ENCODE measurements at regions not wholly inside any gene's neighbourhood (a gene's known extent, or its start where the extent isn't known, plus 50 kb on each side); places are given as distances from the start of the nearest gene placed in this dataset.
"Not testable (repeated sequence)": the region's sequence is repeated elsewhere in the genome, so short reads cannot be mapped to it uniquely, and the experiment has no call there.

- H3K9me3 ChIP-seq (replicated peaks), result no peaks in the 10 kb centered on the region
These were observed 121.4 kb downstream of the DMRT2 start for GRCh38 chr9:1171546-1171945.

DNA sequence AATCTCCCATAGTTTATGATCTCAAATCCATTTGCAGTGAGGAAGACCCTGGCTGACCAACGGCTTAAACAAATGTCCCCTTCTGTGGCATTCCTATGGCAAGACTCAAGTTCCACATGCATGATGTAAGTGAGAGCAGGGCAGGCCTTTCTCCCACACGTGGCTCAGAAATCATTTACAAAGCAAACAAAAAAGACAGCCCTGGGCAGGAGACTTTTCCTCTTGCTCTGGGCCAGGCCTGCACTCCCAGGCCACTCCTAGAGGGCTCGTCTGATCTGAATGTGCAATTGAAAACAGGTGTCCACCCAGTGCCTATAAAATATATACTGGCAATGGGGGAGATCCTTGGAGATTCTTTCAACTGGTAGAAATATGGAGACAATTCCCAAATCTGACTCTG, 123.1 kb downstream of the DMRT2 start:
- no peak for DNase-seq (ENCODE audit: low read depth in 1 of 2, low spot score in 2 of 2)
- Histone ChIP-seq H3K27me3 (replicated peaks) (no peaks in the 10 kb centered on the region), H3K4me1 (replicated peaks) (no peaks in the 10 kb centered on the region), H3K4me3 (no peak overlapping the region), H3K27ac (no peak overlapping the region), H3K9me3 (replicated peaks) (no peaks in the 10 kb centered on the region), H3K36me3 (no peaks in the 10 kb centered on the region)

More at GRCh38 chr9:1171546-1171945, 121.4 kb downstream of the DMRT2 start:
- Histone ChIP-seq H3K4me3 (no peak overlapping the region), H3K36me3 (no peaks in the 10 kb centered on the region), H3K27me3 (replicated peaks) (no peaks in the 10 kb centered on the region), H3K4me1 (replicated peaks) (no peaks in the 10 kb centered on the region), H3K27ac (no peak overlapping the region)
- DNase-seq (ENCODE audit: low read depth in 1 of 2, low spot score in 2 of 2), result no peak

GRCh38 chr9:1173993-1174392, 123.8 kb downstream of the DMRT2 start:
- DNase-seq (ENCODE audit: low read depth in 1 of 2, low spot score in 2 of 2), result no peak
- no peak overlapping the region for H3K4me3 ChIP-seq
- H3K27ac ChIP-seq, result no peak overlapping the region
- H3K27me3 ChIP-seq (replicated peaks), result no peaks in the 10 kb centered on the region
- no peaks in the 10 kb centered on the region for H3K4me1 ChIP-seq (replicated peaks)
- H3K36me3 ChIP-seq, result no peaks in the 10 kb centered on the region
- no peaks in the 10 kb centered on the region for H3K9me3 ChIP-seq (replicated peaks)

- Histone ChIP-seq H3K36me3 (no peaks in the 10 kb centered on the region), H3K9me3 (replicated peaks) (no peaks in the 10 kb centered on the region), H3K27me3 (replicated peaks) (no peaks in the 10 kb centered on the region), H3K27ac (no peak overlapping the region), H3K4me3 (no peak overlapping the region), H3K4me1 (replicated peaks) (no peaks in the 10 kb centered on the region)
- no peak for DNase-seq (ENCODE audit: low read depth in 1 of 2, low spot score in 2 of 2)
These were observed 129.2 kb downstream of the DMRT2 start for GRCh38 chr9:1179366-1179765.

DNA sequence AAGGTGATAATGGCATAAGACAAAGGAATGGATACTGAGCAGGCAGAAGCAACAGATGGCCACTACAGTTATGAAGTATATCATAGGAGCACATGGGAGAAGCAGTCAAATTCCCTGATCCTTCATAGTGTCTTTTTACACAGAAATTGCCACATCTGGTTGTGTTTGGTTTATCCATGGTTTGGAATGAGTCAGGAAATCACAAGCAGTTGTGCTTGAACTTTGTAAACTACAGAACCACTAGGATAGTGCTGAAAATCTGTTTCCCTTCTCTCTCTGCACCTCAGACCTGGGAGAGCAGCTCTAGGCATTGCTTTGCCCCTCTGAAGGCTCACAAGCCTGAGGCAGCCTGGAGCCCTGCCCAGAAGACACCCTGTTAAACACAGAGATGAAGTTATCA, 134.0 kb downstream of the DMRT2 start:
- Histone ChIP-seq H3K36me3 (no peaks in the 10 kb centered on the region), H3K4me3 (no peak overlapping the region), H3K9me3 (replicated peaks) (no peaks in the 10 kb centered on the region), H3K4me1 (replicated peaks) (no peaks in the 10 kb centered on the region), H3K27ac (no peak overlapping the region), H3K27me3 (replicated peaks) (no peaks in the 10 kb centered on the region)
- no peak for DNase-seq (ENCODE audit: low read depth in 1 of 2, low spot score in 2 of 2)

DNA sequence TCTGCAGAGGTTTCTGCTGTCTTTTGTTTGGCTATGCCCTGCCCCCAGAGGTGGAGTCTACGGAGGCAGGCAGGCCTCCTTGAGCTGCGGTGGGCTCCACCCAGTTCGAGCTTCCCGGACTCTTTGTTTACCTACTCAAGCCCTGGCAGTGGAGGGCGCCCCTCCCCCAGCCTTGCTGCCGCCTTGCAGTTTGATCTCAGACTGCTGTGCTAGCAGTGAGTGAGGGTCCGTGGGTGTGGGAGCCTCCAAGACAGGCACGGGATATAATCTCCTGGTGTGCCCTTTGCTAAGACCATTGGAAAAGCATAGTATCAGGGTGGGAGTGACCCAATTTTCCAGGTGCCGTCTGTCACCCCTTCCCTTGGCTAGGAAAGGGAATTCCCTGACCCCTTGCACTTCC, 137.0 kb downstream of the DMRT2 start:
- not testable (repeated sequence) for DNase-seq (ENCODE audit: low read depth in 1 of 2, low spot score in 2 of 2); H3K27me3 ChIP-seq (replicated peaks); H3K4me1 ChIP-seq (replicated peaks); H3K27ac ChIP-seq; H3K4me3 ChIP-seq; H3K36me3 ChIP-seq; H3K9me3 ChIP-seq (replicated peaks)

- not testable (repeated sequence) for H3K9me3 ChIP-seq (replicated peaks); H3K27me3 ChIP-seq (replicated peaks); H3K27ac ChIP-seq; H3K4me3 ChIP-seq; H3K4me1 ChIP-seq (replicated peaks); DNase-seq (ENCODE audit: low read depth in 1 of 2, low spot score in 2 of 2); H3K36me3 ChIP-seq
These were observed 145.5 kb downstream of the DMRT2 start for GRCh38 chr9:1195636-1196035.

DNA sequence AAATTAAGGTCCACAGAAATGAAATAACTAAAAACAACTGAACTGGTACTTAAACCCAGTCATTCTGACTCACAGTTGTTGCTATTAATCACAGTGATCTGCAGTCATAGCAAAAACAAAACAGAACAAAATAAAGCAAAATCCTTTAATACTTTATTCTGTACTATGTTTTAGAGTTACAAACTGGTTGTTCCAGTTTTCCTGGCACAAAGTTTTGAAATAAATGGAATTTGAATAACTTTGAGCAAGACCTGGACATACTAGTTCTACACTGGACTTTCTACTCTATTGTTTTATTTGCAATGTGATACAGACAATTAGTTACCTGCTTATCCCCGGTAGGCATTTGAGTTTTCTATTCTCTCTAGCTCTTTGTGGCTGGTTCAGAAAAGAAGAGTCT, 147.9 kb downstream of the DMRT2 start:
- no peak overlapping the region for H3K4me3 ChIP-seq
- H3K9me3 ChIP-seq (replicated peaks), result no peaks in the 10 kb centered on the region
- no peak for DNase-seq (ENCODE audit: low read depth in 1 of 2, low spot score in 2 of 2)
- no peak overlapping the region for H3K27ac ChIP-seq
- no peaks in the 10 kb centered on the region for H3K4me1 ChIP-seq (replicated peaks)
- no peaks in the 10 kb centered on the region for H3K36me3 ChIP-seq
- no peaks in the 10 kb centered on the region for H3K27me3 ChIP-seq (replicated peaks)

DNA sequence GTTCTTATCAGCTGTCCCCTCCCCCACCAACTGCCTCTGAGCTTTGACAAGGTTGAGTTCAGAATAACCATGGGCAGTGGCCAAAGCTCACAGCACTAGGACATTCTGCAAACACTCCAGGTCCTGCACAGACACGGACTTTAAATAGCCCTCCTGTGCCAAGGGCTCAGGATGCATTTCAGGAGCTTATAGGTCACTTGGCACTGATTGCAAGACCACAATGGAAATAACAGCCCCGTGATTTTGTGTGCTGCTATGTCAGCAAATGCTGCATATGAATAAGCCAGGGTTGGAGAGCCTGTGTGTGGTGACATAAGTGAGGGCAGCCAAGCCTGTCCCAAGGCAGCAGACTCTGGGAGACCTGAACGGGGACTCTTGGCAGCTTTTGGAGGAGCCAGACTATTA, 150.7 kb downstream of the DMRT2 start:
- Histone ChIP-seq H3K9me3 (replicated peaks) (no peaks in the 10 kb centered on the region), H3K4me1 (replicated peaks) (no peaks in the 10 kb centered on the region), H3K27me3 (replicated peaks) (no peaks in the 10 kb centered on the region), H3K36me3 (no peaks in the 10 kb centered on the region), H3K4me3 (no peak overlapping the region), H3K27ac (no peak overlapping the region)
- DNase-seq (ENCODE audit: low read depth in 1 of 2, low spot score in 2 of 2), result no peak

DNA sequence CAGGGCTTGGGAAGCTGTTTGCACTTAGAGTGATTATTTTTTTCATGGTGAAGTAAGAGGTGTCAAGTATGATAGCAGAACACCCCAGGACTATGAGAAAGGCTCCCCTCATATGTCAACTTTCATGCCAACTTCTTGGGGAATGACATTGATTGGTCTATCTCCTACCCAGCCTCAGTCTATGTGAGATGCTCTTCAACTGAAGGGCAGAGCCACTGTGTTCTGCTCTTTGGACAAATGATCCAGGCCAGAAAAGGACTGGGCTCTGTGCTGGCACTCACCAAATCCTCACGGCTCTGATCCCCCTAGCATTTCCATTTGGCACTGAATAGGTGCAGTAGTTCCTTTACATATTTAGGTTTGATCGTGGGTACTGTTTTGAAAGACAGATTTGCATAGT, 151.1 kb downstream of the DMRT2 start:
- no peaks in the 10 kb centered on the region for H3K9me3 ChIP-seq (replicated peaks)
- H3K27ac ChIP-seq, result no peak overlapping the region
- no peaks in the 10 kb centered on the region for H3K4me1 ChIP-seq (replicated peaks)
- H3K27me3 ChIP-seq (replicated peaks), result no peaks in the 10 kb centered on the region
- DNase-seq (ENCODE audit: low read depth in 1 of 2, low spot score in 2 of 2), result no peak
- H3K36me3 ChIP-seq, result no peaks in the 10 kb centered on the region
- H3K4me3 ChIP-seq, result no peak overlapping the region

- Histone ChIP-seq H3K27ac (no peak overlapping the region), H3K4me3 (no peak overlapping the region), H3K36me3 (no peaks in the 10 kb centered on the region), H3K27me3 (replicated peaks) (no peaks in the 10 kb centered on the region), H3K4me1 (replicated peaks) (no peaks in the 10 kb centered on the region), H3K9me3 (replicated peaks) (no peaks in the 10 kb centered on the region)
- DNase-seq (ENCODE audit: low read depth in 1 of 2, low spot score in 2 of 2), result no peak
These were observed 151.7 kb downstream of the DMRT2 start for GRCh38 chr9:1201901-1202300.

GRCh38 chr9:1202512-1203280, 152.5 kb downstream of the DMRT2 start:
- H3K4me1 ChIP-seq (replicated peaks), result no peaks in the 10 kb centered on the region
- H3K27me3 ChIP-seq (replicated peaks), result no peaks in the 10 kb centered on the region
- no peak overlapping the region for H3K27ac ChIP-seq
- H3K4me3 ChIP-seq, result no peak overlapping the region
- no peak for DNase-seq (ENCODE audit: low read depth in 1 of 2, low spot score in 2 of 2)
- H3K36me3 ChIP-seq, result no peaks in the 10 kb centered on the region
- no peaks in the 10 kb centered on the region for H3K9me3 ChIP-seq (replicated peaks)

GRCh38 chr9:1207686-1208085, 157.5 kb downstream of the DMRT2 start:
- Histone ChIP-seq H3K36me3 (no peaks in the 10 kb centered on the region), H3K4me3 (no peak overlapping the region), H3K9me3 (replicated peaks) (no peaks in the 10 kb centered on the region), H3K27me3 (replicated peaks) (no peaks in the 10 kb centered on the region), H3K27ac (no peak overlapping the region), H3K4me1 (replicated peaks) (no peaks in the 10 kb centered on the region)
- DNase-seq (ENCODE audit: low read depth in 1 of 2, low spot score in 2 of 2), result no peak

DNA sequence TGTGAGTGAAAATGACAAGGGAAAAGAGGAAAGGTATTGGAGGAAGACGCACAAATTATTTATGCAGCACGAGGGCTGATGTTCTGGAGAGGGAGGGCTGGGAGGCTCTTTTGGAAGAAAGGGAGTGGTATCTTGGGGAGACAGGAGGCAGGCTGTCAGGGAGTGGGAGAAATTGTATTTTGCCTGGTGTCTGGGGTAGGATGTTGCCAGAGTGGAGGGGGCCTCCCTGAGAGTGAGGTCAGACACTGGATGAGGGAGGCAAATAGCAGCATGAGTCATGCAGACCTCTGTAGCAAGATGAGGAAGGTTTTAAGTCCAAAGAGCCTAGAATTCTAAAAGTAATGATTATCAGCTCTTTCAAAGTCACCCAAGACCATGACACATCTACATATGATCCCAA, 158.0 kb downstream of the DMRT2 start:
- Histone ChIP-seq H3K27me3 (replicated peaks) (no peaks in the 10 kb centered on the region), H3K4me1 (replicated peaks) (no peaks in the 10 kb centered on the region), H3K4me3 (no peak overlapping the region), H3K9me3 (replicated peaks) (no peaks in the 10 kb centered on the region), H3K27ac (no peak overlapping the region), H3K36me3 (no peaks in the 10 kb centered on the region)
- DNase-seq (ENCODE audit: low read depth in 1 of 2, low spot score in 2 of 2), result no peak

DNA sequence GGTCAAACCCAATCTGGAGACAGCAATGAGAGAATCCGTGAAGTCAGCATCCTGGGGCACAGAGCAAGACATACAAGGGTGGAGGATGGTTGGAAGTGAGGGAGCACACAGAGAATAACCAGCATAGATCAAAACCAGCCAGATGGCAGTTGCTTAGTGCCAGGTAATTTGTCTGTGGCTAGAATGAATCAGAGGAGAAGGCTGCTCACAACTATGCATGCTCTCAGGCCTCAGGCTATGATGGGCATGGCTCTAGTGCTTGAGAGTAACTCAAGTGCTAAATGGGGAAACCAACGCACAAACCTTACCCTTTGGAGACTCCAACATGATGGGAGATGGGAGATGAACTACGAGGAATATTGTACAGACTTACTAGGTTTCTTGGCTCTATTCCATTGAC, 160.8 kb downstream of the DMRT2 start:
- H3K4me1 ChIP-seq (replicated peaks), result no peaks in the 10 kb centered on the region
- DNase-seq (ENCODE audit: low read depth in 1 of 2, low spot score in 2 of 2), result no peak

More for the DNA sequence above, 160.8 kb downstream of the DMRT2 start:
- no peaks in the 10 kb centered on the region for H3K36me3 ChIP-seq
- no peaks in the 10 kb centered on the region for H3K9me3 ChIP-seq (replicated peaks)
- H3K27me3 ChIP-seq (replicated peaks), result no peaks in the 10 kb centered on the region
- no peak overlapping the region for H3K27ac ChIP-seq
- H3K4me3 ChIP-seq, result no peak overlapping the region

Measured in SJSA1 (cell line).